Stimulated activated CD4-positive, alpha-beta T cell treated with anti-CD3 and anti-CD28 coated beads, Interleukin-12 subunit alpha, Interleukin-12 subunit beta, amount 100 ng/mL, for 48 hours (primary cell): ENCODE measurements at regions not wholly inside any gene's neighbourhood (a gene's known extent, or its start where the extent isn't known, plus 50 kb on each side); places are given as distances from the start of the nearest gene placed in this dataset.

Experiments used
- DNase-seq, 3 donors: peaks; one replicate each; pipeline ENCODE4 v3.0.0-alpha.2; 2020; ENCODE audit warnings: low read depth in 2 of 3, low spot score in 1 of 3

GRCh38 chr14:49396801-49397200 lies 189.4 kb downstream of the RPS29 start:
- no peak for DNase-seq

- no peak for DNase-seq
Observed at GRCh38 chr14:49381778-49382177, 204.4 kb downstream of the RPS29 start.

GRCh38 chr14:49367696-49368095 lies 218.5 kb downstream of the RPS29 start:
- no peak for DNase-seq

GRCh38 chr14:49366416-49366815 lies 219.8 kb downstream of the RPS29 start:
- DNase-seq, result no peak

GRCh38 chr14:49364752-49365117 lies 221.4 kb downstream of the RPS29 start:
- no peak for DNase-seq

GRCh38 chr14:49363821-49364751 lies 222.1 kb downstream of the RPS29 start:
- no peak for DNase-seq

GRCh38 chr14:49362916-49363315 lies 223.3 kb downstream of the RPS29 start:
- no peak for DNase-seq

GRCh38 chr14:49339130-49339529 lies 247.1 kb downstream of the RPS29 start:
- no peak for DNase-seq

GRCh38 chr14:49319810-49320209 lies 266.4 kb downstream of the RPS29 start:
- DNase-seq, result no peak

- DNase-seq, result no peak
Observed at GRCh38 chr14:49315570-49315969, 270.6 kb downstream of the RPS29 start.

GRCh38 chr14:49314737-49315136 lies 271.4 kb downstream of the RPS29 start:
- DNase-seq, result no peak

- DNase-seq, result no peak
Observed at GRCh38 chr14:49313108-49313507, 273.1 kb downstream of the RPS29 start.

GRCh38 chr14:49310298-49310697 lies 275.9 kb downstream of the RPS29 start:
- no peak for DNase-seq

- no peak for DNase-seq
Observed at GRCh38 chr14:49306152-49306751, 279.9 kb downstream of the RPS29 start.

- no peak for DNase-seq
Observed at GRCh38 chr14:49303946-49304516, 282.1 kb downstream of the RPS29 start.

GRCh38 chr14:49297102-49297501 lies 289.1 kb downstream of the RPS29 start:
- DNase-seq, result no peak

GRCh38 chr14:49294621-49295148 lies 291.5 kb downstream of the RPS29 start:
- DNase-seq, result no peak

GRCh38 chr14:49287004-49287403 lies 299.2 kb downstream of the RPS29 start:
- DNase-seq, result no peak

- no peak for DNase-seq
Observed at GRCh38 chr14:49286257-49286983, 299.8 kb downstream of the RPS29 start.

- DNase-seq, result no peak
Observed at GRCh38 chr14:49280566-49280965, 305.6 kb downstream of the RPS29 start.

GRCh38 chr14:49250517-49250916 lies 335.7 kb downstream of the RPS29 start:
- no peak for DNase-seq
